ENCODE measurements at regions not wholly inside any gene's neighbourhood (a gene's known extent, or its start where the extent isn't known, plus 50 kb on each side); places are given as distances from the start of the nearest gene placed in this dataset.
"Not testable (repeated sequence)": the region's sequence is repeated elsewhere in the genome, so short reads cannot be mapped to it uniquely, and the experiment has no call there.

DNA sequence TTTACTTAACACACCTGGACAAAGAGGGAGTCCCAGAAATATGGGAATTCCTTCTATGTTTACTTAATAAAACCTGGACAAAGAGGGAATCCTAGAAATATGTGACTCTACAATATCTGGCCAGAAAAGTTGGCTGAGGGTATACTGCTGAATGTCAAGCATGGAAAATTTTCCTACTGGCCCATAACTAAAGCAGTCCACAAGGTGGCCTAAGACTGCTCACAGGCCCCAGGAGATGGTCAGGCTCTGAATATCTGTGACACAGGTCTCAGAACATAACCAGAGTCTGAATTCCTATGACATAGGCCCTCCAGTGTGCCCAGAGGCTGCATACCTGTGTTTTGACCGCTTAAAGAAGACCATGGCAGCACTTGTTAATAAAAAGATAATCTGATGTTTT lies 578.2 kb upstream of the NRSN1 start (continued):
- TF ChIP-seq, protein P1, sequence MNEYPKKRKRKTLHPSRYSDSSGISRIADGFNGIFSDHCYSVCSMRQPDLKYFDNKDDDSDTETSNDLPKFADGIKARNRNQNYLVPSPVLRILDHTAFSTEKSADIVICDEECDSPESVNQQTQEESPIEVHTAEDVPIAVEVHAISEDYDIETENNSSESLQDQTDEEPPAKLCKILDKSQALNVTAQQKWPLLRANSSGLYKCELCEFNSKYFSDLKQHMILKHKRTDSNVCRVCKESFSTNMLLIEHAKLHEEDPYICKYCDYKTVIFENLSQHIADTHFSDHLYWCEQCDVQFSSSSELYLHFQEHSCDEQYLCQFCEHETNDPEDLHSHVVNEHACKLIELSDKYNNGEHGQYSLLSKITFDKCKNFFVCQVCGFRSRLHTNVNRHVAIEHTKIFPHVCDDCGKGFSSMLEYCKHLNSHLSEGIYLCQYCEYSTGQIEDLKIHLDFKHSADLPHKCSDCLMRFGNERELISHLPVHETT (tag by site-specific recombination; IDR thresholded peaks at IDR 0.05) = no peak
- TF ChIP-seq ZNF223 (tag by site-specific recombination; IDR thresholded peaks at IDR 0.05) = no peak
- TF ChIP-seq, protein P2, sequence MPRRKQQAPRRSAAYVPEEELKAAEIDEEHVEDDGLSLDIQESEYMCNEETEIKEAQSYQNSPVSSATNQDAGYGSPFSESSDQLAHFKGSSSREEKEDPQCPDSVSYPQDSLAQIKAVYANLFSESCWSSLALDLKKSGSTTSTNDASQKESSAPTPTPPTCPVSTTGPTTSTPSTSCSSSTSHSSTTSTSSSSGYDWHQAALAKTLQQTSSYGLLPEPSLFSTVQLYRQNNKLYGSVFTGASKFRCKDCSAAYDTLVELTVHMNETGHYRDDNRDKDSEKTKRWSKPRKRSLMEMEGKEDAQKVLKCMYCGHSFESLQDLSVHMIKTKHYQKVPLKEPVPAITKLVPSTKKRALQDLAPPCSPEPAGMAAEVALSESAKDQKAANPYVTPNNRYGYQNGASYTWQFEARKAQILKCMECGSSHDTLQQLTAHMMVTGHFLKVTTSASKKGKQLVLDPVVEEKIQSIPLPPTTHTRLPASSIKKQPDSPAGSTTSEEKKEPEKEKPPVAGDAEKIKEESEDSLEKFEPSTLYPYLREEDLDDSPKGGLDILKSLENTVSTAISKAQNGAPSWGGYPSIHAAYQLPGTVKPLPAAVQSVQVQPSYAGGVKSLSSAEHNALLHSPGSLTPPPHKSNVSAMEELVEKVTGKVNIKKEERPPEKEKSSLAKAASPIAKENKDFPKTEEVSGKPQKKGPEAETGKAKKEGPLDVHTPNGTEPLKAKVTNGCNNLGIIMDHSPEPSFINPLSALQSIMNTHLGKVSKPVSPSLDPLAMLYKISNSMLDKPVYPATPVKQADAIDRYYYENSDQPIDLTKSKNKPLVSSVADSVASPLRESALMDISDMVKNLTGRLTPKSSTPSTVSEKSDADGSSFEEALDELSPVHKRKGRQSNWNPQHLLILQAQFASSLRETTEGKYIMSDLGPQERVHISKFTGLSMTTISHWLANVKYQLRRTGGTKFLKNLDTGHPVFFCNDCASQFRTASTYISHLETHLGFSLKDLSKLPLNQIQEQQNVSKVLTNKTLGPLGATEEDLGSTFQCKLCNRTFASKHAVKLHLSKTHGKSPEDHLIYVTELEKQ (tag by site-specific recombination; IDR thresholded peaks at IDR 0.05; ENCODE audit: borderline replicate concordance) = no peak

DNA sequence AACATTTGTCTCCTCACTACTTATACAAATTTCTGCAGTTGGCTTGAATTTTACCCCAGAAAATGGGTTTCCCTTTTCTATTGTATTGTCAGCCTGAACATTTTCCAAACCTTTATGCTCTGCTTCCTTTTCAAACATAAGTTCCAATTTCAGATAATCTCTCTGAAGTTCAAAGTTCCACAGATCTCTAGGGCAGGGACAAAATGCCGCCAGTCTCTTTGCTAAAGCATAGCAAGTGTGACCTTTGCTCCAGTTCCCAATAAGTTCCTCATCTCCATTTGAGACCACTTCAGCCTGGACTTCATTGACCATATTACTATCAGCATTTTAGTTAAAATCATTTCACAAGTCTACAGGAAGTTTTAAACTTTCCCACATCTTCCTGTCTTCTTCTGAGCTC lies 571.1 kb upstream of the NRSN1 start:
- POLR2A ChIA-PET; H3K4me1 ChIP-seq (ENCODE audit: control insufficient read depth, insufficient read depth, low read length); H3K9me3 ChIP-seq (ENCODE audit: control insufficient read depth, insufficient read depth, low read depth, low read length); H3K36me3 ChIP-seq (ENCODE audit: control insufficient read depth in 2 of 2, insufficient read depth in 1 of 2, low read length in 2 of 2); CTCF ChIA-PET; H3K27ac ChIP-seq (ENCODE audit: extremely low read depth, low read depth, low read length); H3K4me3 ChIP-seq (ENCODE audit: low read depth, low read length): not testable (repeated sequence)

GRCh38 chr6:23559587-23560343 lies 566.2 kb upstream of the NRSN1 start:
- H3K4me3 ChIP-seq (ENCODE audit: low read depth, low read length) = no peak overlapping the region
- POLR2A ChIA-PET = no interaction called here
- TF ChIP-seq ZNF280D (tag by site-specific recombination; IDR thresholded peaks at IDR 0.05) (no peak), YY1 (tag by site-specific recombination; IDR thresholded peaks at IDR 0.05) (no peak), ZNF138 (tag by site-specific recombination; IDR thresholded peaks at IDR 0.05; ENCODE audit: borderline replicate concordance) (no peak), ZNF10 (tag by site-specific recombination; IDR thresholded peaks at IDR 0.05) (no peak), ZNF791 (tag by site-specific recombination; IDR thresholded peaks at IDR 0.05) (no peak), PRDM2 (tag by site-specific recombination; IDR thresholded peaks at IDR 0.05; ENCODE audit: borderline replicate concordance) (no peak), ZNF670 (tag by site-specific recombination; IDR thresholded peaks at IDR 0.05; ENCODE audit: low read depth) (no peak)
- H3K4me1 ChIP-seq (ENCODE audit: control insufficient read depth, insufficient read depth, low read length) = no peaks in the 10 kb centered on the region
- H3K36me3 ChIP-seq (ENCODE audit: control insufficient read depth in 2 of 2, insufficient read depth in 1 of 2, low read length in 2 of 2) = no peaks in the 10 kb centered on the region
- no peak overlapping the region for H3K27ac ChIP-seq (ENCODE audit: extremely low read depth, low read depth, low read length)
- no peaks in the 10 kb centered on the region for H3K9me3 ChIP-seq (ENCODE audit: control insufficient read depth, insufficient read depth, low read depth, low read length)
- CTCF ChIA-PET = no interaction called here
